Neuronal stem cell (in vitro differentiated cells): ENCODE measurements at regions not wholly inside any gene's neighbourhood (a gene's known extent, or its start where the extent isn't known, plus 50 kb on each side); places are given as distances from the start of the nearest gene placed in this dataset.

Source experiments
- DNase-seq: peaks from one replicate; pipeline ENCODE4 v3.0.0-alpha.2; 2013; ENCODE audit warnings: low spot score
- H2AFZ ChIP-seq: one replicate; pipeline ENCODE4 v1.6.1; 2013; ENCODE audit warnings: mild to moderate bottlenecking, low read length, inconsistent platforms
- H2AK5ac ChIP-seq: 2 replicates; pipeline ENCODE4 v1.6.1; 2013; ENCODE audit warnings: low read depth, mild to moderate bottlenecking, inconsistent platforms, low read length, moderate library complexity, mixed read lengths
- H2BK120ac ChIP-seq: 2 replicates; pipeline ENCODE4 v1.6.1; 2013; ENCODE audit warnings: low read depth, mild to moderate bottlenecking, inconsistent platforms, low read length, moderate library complexity, mixed read lengths
- H2BK12ac ChIP-seq: one replicate; pipeline ENCODE4 v1.6.1; 2013; ENCODE audit warnings: low read length, inconsistent platforms
- H2BK15ac ChIP-seq: 2 replicates; pipeline ENCODE4 v1.6.1; 2013; ENCODE audit warnings: mild to moderate bottlenecking, low read length, inconsistent platforms, mixed read lengths
- H2BK5ac ChIP-seq: one replicate; pipeline ENCODE4 v1.6.1; 2013; ENCODE audit warnings: inconsistent platforms, mild to moderate bottlenecking, low read length, moderate library complexity
- H3K14ac ChIP-seq: one replicate; pipeline ENCODE4 v1.6.1; 2013; ENCODE audit warnings: low read length, inconsistent platforms
- H3K18ac ChIP-seq: 2 replicates; pipeline ENCODE4 v1.6.1; 2013; ENCODE audit warnings: low read length, inconsistent platforms
- H3K23ac ChIP-seq: 2 replicates; pipeline ENCODE4 v1.6.1; 2013; ENCODE audit warnings: low read depth, mild to moderate bottlenecking, mixed read lengths, low read length, inconsistent platforms; ENCODE audit not compliant: poor library complexity
- H3K27ac ChIP-seq: replicated peaks from 3 replicates; pipeline ENCODE4 v1.5.1; 2013; ENCODE audit warnings: low read length, inconsistent platforms
- H3K27me3 ChIP-seq, 3 experiments: 2 replicates each; pipeline ENCODE4 v1.6.1; 2013; ENCODE audit warnings: low read length in 3 of 3, mild to moderate bottlenecking in 2 of 3, inconsistent platforms in 1 of 3, low read depth in 1 of 3, mixed read lengths in 1 of 3, moderate library complexity in 1 of 3; ENCODE audit not compliant: control insufficient read depth in 3 of 3, insufficient read depth in 3 of 3
- H3K36me3 ChIP-seq, 2 donors: replicated peaks in 1 of 2; 2 replicates each; pipeline ENCODE4 v1.6.1; 2013; ENCODE audit warnings: low read length in 2 of 2; ENCODE audit not compliant: control insufficient read depth in 2 of 2, insufficient read depth in 2 of 2
- H3K4ac ChIP-seq: 2 replicates; pipeline ENCODE4 v1.6.1; 2013; ENCODE audit warnings: inconsistent platforms, mild to moderate bottlenecking, low read length, moderate library complexity
- H3K4me1 ChIP-seq, 2 donors: 1 replicate in 1 of 2; 2 replicates in 1 of 2; pipeline ENCODE4 v1.6.1; 2013; ENCODE audit warnings: low read length in 2 of 2, low read depth in 1 of 2; ENCODE audit not compliant: control insufficient read depth in 2 of 2, insufficient read depth in 1 of 2
- H3K4me2 ChIP-seq: one replicate; pipeline ENCODE4 v1.6.1; 2013; ENCODE audit warnings: mild to moderate bottlenecking, low read length, inconsistent platforms; ENCODE audit not compliant: insufficient read depth, poor library complexity, severe bottlenecking
- H3K4me3 ChIP-seq, 2 donors: 2 replicates each; pipeline ENCODE4 v1.5.1; 2013; ENCODE audit warnings: low read length in 2 of 2, mild to moderate bottlenecking in 2 of 2, inconsistent platforms in 1 of 2, moderate library complexity in 1 of 2
- H3K79me1 ChIP-seq: one replicate; pipeline ENCODE4 v1.6.1; 2013; ENCODE audit warnings: low read depth, mild to moderate bottlenecking, inconsistent platforms, low read length, moderate library complexity
- H3K9ac ChIP-seq: one replicate; pipeline ENCODE4 v1.6.1; 2013; ENCODE audit warnings: mild to moderate bottlenecking, low read depth, low read length, inconsistent platforms; ENCODE audit not compliant: poor library complexity
- H3K9me3 ChIP-seq, 2 donors: replicated peaks in 1 of 2; 2 replicates each; pipeline versions ENCODE3 to v1.6.1; 2013; ENCODE audit warnings: low read length in 2 of 2, mild to moderate bottlenecking in 2 of 2, inconsistent platforms in 1 of 2, low read depth in 1 of 2, mixed read lengths in 1 of 2, moderate library complexity in 1 of 2; ENCODE audit not compliant: control insufficient read depth in 2 of 2, insufficient read depth in 1 of 2
- H4K8ac ChIP-seq: one replicate; pipeline ENCODE4 v1.6.1; 2013; ENCODE audit warnings: low read depth, mild to moderate bottlenecking, inconsistent platforms, low read length, moderate library complexity
- H4K91ac ChIP-seq: one replicate; pipeline ENCODE4 v1.6.1; 2013; ENCODE audit warnings: low read length, low read depth, mild to moderate bottlenecking, inconsistent platforms; ENCODE audit not compliant: poor library complexity
- WGBS, 2 donors: extraction: QIAGEN DNeasy Blood & Tissue Kit; methylation state at CpG; one replicate each; pipeline ENCODE4 v1.1.7; 2013; ENCODE audit warnings: missing lambda C conversion rate in 2 of 2, mixed read lengths in 1 of 2; ENCODE audit not compliant: insufficient read length in 2 of 2, insufficient replicate concordance in 1 of 2; ENCODE audit errors: extremely low coverage in 2 of 2; 5-methylcytosine and 5-hydroxymethylcytosine counted together

DNA sequence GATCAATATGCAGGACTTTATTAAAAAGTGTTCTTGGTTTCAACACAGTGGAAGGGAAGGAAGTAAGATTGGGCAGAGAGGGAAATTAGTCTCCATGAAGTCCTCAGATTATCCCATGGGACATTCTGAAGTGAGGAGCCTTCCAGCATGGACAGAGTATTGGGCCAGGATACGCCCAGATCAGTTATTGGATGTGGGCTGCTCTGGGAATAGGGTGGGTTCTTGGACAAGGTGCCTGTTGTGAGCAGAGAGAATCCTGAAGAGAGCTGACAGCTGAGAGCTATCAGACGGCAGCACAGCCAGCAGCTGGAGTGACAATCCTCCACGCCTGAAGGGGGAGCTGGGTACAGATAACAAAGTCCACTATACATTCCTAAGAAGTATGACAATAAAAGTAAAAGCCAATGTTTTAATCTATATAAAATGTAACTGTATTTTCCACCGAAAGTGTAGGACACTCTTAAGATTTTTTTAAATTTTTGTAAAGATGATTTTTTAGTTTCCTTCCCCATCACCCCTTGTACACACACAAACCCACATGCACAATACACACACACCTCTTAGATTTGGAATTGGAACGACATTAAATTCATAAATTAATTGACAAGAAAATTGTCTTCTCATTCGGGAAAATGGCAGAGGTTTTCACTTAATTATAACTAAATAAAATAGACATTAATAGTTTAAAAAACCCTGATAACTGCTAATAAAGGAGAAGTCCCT is 107.8 kb downstream of the FBXO5 start:
- no peak overlapping the region for H3K4ac ChIP-seq
- no peak overlapping the region for H2BK120ac ChIP-seq
- H2AFZ ChIP-seq: no peak overlapping the region
- no peak overlapping the region for H4K8ac ChIP-seq
- no peak overlapping the region for H2BK12ac ChIP-seq
- no peak overlapping the region for H3K4me2 ChIP-seq
- H3K9me3 ChIP-seq: no peaks in the 10 kb centered on the region
- no peaks in the 10 kb centered on the region for H3K4me1 ChIP-seq
- no peak overlapping the region for H3K27ac ChIP-seq
- no peak overlapping the region for H4K91ac ChIP-seq
- H3K79me1 ChIP-seq: no peaks in the 10 kb centered on the region
- DNase-seq: no peak
- WGBS, 2 donors: no CpG with 5 or more reads among the region's 6 CpGs
- H3K23ac ChIP-seq: no peak overlapping the region
- no peak overlapping the region for H3K18ac ChIP-seq
- H3K27me3 ChIP-seq: no peaks in the 10 kb centered on the region
- H3K4me3 ChIP-seq: no peak overlapping the region
- H3K9ac ChIP-seq: no peak overlapping the region
- no peak overlapping the region for H2AK5ac ChIP-seq
- H2BK5ac ChIP-seq: no peak overlapping the region
- no peaks in the 10 kb centered on the region for H3K36me3 ChIP-seq
- H3K14ac ChIP-seq: no peak overlapping the region
- H2BK15ac ChIP-seq: no peak overlapping the region

DNA sequence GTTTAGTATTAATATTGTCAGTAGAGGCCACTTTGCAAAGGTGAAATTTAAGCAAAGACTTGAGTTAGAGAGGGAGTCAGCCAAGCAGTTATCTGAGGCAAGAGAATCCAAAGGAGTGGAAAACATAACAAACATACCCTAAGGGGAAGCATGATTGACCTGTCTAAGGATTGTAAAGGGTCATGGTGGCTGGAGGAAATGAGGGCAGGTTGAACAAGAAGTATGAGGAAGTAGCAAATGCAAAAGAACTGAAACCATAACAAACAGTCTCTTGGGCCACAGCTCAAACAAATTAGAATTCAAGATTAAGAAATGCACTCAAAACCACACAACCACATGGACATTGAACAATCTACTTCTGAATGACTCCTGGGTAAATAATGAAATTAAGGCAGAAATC is 103.2 kb downstream of the FBXO5 start:
- H2BK12ac ChIP-seq: no peak overlapping the region
- H3K18ac ChIP-seq: no peak overlapping the region
- H2BK120ac ChIP-seq: no peak overlapping the region
- no peaks in the 10 kb centered on the region for H3K79me1 ChIP-seq
- no peak overlapping the region for H3K4me2 ChIP-seq
- H3K14ac ChIP-seq: no peak overlapping the region
- no peak overlapping the region for H3K23ac ChIP-seq
- no peak overlapping the region for H4K91ac ChIP-seq
- H3K27me3 ChIP-seq: no peaks in the 10 kb centered on the region
- H3K9me3 ChIP-seq: no peaks in the 10 kb centered on the region
- no peak overlapping the region for H3K9ac ChIP-seq
- no peak for DNase-seq
- H2AK5ac ChIP-seq: no peak overlapping the region
- H3K4ac ChIP-seq: no peak overlapping the region
- H4K8ac ChIP-seq: no peak overlapping the region
- H3K4me3 ChIP-seq: no peak overlapping the region
- no peak overlapping the region for H2AFZ ChIP-seq
- H2BK15ac ChIP-seq: no peak overlapping the region
- no peak overlapping the region for H3K27ac ChIP-seq
- H2BK5ac ChIP-seq: no peak overlapping the region
- H3K4me1 ChIP-seq: no peaks in the 10 kb centered on the region
- no peaks in the 10 kb centered on the region for H3K36me3 ChIP-seq

DNA sequence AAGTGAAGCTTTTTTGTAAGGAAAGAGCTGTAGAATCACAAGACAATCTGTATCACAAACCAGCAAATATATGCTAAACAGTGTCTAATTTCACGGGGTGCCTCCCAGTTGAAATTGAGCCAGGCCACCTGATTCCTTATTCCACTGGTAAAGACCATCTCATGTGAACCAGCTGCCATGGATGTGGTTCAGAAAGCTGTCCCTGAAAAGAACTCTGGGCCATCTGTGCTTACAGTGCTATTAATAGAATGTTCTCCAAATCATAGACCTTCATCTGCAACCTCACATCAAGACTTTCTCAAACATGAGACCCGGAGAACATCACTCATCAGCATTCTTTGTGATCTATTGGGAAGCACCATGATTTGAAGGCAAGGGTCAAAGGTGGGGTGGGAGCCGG is 89.7 kb downstream of the FBXO5 start:
- no peak overlapping the region for H3K27ac ChIP-seq
- no peak overlapping the region for H2BK12ac ChIP-seq
- H2BK15ac ChIP-seq: no peak overlapping the region

DNA sequence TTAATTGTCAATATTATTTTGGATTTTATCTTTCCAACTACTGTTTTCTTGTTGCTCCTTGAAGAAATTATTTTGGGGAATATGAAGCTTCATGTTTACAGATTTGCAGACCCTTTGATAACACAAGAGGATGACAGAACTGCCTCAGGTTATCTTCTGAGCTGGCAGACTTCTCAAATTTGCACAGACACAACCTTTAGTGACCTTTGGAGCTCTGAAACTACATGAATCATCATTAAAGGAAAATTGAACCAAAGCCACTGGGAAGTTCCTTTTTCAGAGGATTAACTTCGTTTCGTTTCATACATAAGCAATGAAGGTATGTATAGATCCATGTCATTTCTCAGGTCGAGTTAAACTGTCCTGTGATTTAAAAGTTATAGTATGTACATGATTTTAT is 85.9 kb downstream of the FBXO5 start:
- no peak overlapping the region for H3K4me2 ChIP-seq
- H4K8ac ChIP-seq: no peak overlapping the region
- DNase-seq: no peak
- no peak overlapping the region for H2BK120ac ChIP-seq
- H4K91ac ChIP-seq: no peak overlapping the region
- H2BK12ac ChIP-seq: no peak overlapping the region
- H3K9me3 ChIP-seq: no peaks in the 10 kb centered on the region
- no CpG with 5 or more reads among the region's 3 CpGs for WGBS, 2 donors
- H2BK5ac ChIP-seq: no peak overlapping the region
- no peaks in the 10 kb centered on the region for H3K27me3 ChIP-seq
- no peak overlapping the region for H3K18ac ChIP-seq
- H3K4me3 ChIP-seq: no peak overlapping the region
- H3K36me3 ChIP-seq: no peaks in the 10 kb centered on the region
- H2BK15ac ChIP-seq: no peak overlapping the region
- H3K9ac ChIP-seq: no peak overlapping the region
- no peak overlapping the region for H2AK5ac ChIP-seq
- H2AFZ ChIP-seq: no peak overlapping the region
- H3K79me1 ChIP-seq: no peaks in the 10 kb centered on the region
- no peak overlapping the region for H3K4ac ChIP-seq
- H3K14ac ChIP-seq: no peak overlapping the region
- H3K23ac ChIP-seq: no peak overlapping the region
- H3K4me1 ChIP-seq: no peaks in the 10 kb centered on the region
- H3K27ac ChIP-seq: no peak overlapping the region

More for the DNA sequence above, 89.7 kb downstream of the FBXO5 start:
- H2AK5ac ChIP-seq: no peak overlapping the region
- H3K9me3 ChIP-seq: no peaks in the 10 kb centered on the region
- H2AFZ ChIP-seq: no peak overlapping the region
- no peak overlapping the region for H3K23ac ChIP-seq
- no peak overlapping the region for H3K18ac ChIP-seq
- H3K4me3 ChIP-seq: no peak overlapping the region
- no peak overlapping the region for H4K91ac ChIP-seq
- H3K4ac ChIP-seq: no peak overlapping the region
- H2BK120ac ChIP-seq: no peak overlapping the region
- no peak overlapping the region for H3K9ac ChIP-seq
- no peak overlapping the region for H3K4me2 ChIP-seq
- no peaks in the 10 kb centered on the region for H3K27me3 ChIP-seq
- no peaks in the 10 kb centered on the region for H3K79me1 ChIP-seq
- no peak overlapping the region for H4K8ac ChIP-seq
- H2BK5ac ChIP-seq: no peak overlapping the region
- no peaks in the 10 kb centered on the region for H3K36me3 ChIP-seq
- DNase-seq: no peak
- WGBS, 2 donors: no CpG with 5 or more reads among the region's 3 CpGs
- H3K4me1 ChIP-seq: no peaks in the 10 kb centered on the region
- H3K14ac ChIP-seq: no peak overlapping the region
